GM12878 (cell line): ENCODE measurements at regions not wholly inside any gene's neighbourhood (a gene's known extent, or its start where the extent isn't known, plus 50 kb on each side); places are given as distances from the start of the nearest gene placed in this dataset.
"Not testable (repeated sequence)": the region's sequence is repeated elsewhere in the genome, so short reads cannot be mapped to it uniquely, and the experiment has no call there.

ENCODE experiments used
- EP300 ChIP-seq, 2 experiments: fragments of 150-350 bp in 1 of 2; IDR thresholded peaks; 2 replicates each; pipeline ENCODE4 v1.6.1; 2011 to 2012; ENCODE audit warnings: low read depth in 2 of 2, low read length in 2 of 2, borderline replicate concordance in 1 of 2, improper control_type of control experiment in 1 of 2, inconsistent platforms in 1 of 2; ENCODE audit not compliant: control insufficient read depth in 1 of 2
- JUND ChIP-seq: IDR thresholded peaks from 2 replicates; pipeline ENCODE4 v1.6.1; 2012; ENCODE audit warnings: low read depth, mild to moderate bottlenecking, low read length, improper control_type of control experiment, moderate library complexity
- MAX ChIP-seq: IDR thresholded peaks from 2 replicates; pipeline ENCODE4 v1.6.1; 2012; ENCODE audit warnings: low read depth, low read length, improper control_type of control experiment
- MYB ChIP-seq: fragments of 150-350 bp; IDR thresholded peaks from 2 replicates; pipeline ENCODE4 v1.6.1; 2014; ENCODE audit warnings: mild to moderate bottlenecking, low read depth, low read length, borderline replicate concordance
- STAT1 ChIP-seq: fragments of 450-650 bp; conservative IDR thresholded peaks from 2 replicates; pipeline ENCODE4 v1.6.1; 2014; ENCODE audit warnings: antibody characterized with exemption, mild to moderate bottlenecking
- ZSCAN29 ChIP-seq: fragments of 450-650 bp; IDR thresholded peaks from 2 replicates; pipeline ENCODE4 v1.6.1; 2017; ENCODE audit warnings: mild to moderate bottlenecking, moderate library complexity

DNA sequence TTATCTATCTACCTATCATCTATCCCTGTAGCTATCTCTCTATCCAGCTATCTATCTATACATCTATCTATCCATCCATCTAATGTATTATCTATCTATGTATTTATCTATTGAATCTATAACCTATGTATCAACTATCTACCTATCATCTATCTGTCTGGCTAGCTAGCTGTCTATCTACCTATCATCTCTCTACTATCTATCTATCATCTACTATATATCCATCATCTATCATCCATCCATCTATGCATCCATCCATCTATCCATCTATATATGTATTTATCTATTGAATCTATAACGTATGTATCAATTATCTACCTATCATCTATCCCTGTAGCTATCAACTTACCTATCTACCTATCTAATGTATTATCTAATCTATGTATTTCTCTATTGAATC lies 152.1 kb upstream of the TPTE start:
- TF ChIP-seq MAX; MYB; EP300 (IDR thresholded peaks at IDR 0.05; ENCODE audit: borderline replicate concordance in 1 of 2, control insufficient read depth in 1 of 2, low read depth in 2 of 2, low read length in 2 of 2); ZSCAN29; STAT1; JUND: not testable (repeated sequence)
